Natural killer cell (primary cell): ENCODE measurements at regions not wholly inside any gene's neighbourhood (a gene's known extent, or its start where the extent isn't known, plus 50 kb on each side); places are given as distances from the start of the nearest gene placed in this dataset.

Source experiments
- ATAC-seq, 3 donors: fragments of 150-1000 bp in 2 of 3; fragments of 200-7000 bp in 1 of 3; cut with Tn5 transposase; 1 replicate in 1 of 3; 2 replicates in 2 of 3; pipeline ENCODE4 v1.10.0; 2021; ENCODE audit warnings: mild to moderate bottlenecking in 2 of 3, moderate library complexity in 2 of 3
- DNase-seq, 2 donors: peaks; one replicate each; pipeline versions ENCODE4 v3.0.0 to v3.0.0-alpha.2; 2013 to 2021; ENCODE audit warnings: mixed read lengths in 1 of 2
- H3K27ac ChIP-seq: one replicate; pipeline ENCODE4 v1.5.1; 2013; ENCODE audit warnings: mild to moderate bottlenecking, low read length
- H3K27me3 ChIP-seq: one replicate; pipeline ENCODE4 v1.6.1; 2013; ENCODE audit warnings: low read length; ENCODE audit not compliant: control insufficient read depth, insufficient read depth
- H3K36me3 ChIP-seq: one replicate; pipeline ENCODE4 v1.6.1; 2013; ENCODE audit warnings: low read length; ENCODE audit not compliant: control insufficient read depth, insufficient read depth
- H3K4me1 ChIP-seq: one replicate; pipeline ENCODE4 v1.6.1; 2013; ENCODE audit warnings: low read length; ENCODE audit not compliant: control insufficient read depth, insufficient read depth
- H3K4me3 ChIP-seq: one replicate; pipeline ENCODE4 v1.5.1; 2013; ENCODE audit warnings: low read length
- H3K9me3 ChIP-seq: one replicate; pipeline ENCODE4 v1.6.1; 2013; ENCODE audit warnings: low read length; ENCODE audit not compliant: control insufficient read depth, insufficient read depth
- H3K27ac Mint-ChIP-seq, 2 donors: one replicate each; pipeline ENCODE4 v1.8.0; 2022; ENCODE audit warnings: mild to moderate bottlenecking in 2 of 2, mixed read lengths in 2 of 2, moderate library complexity in 1 of 2
- H3K27me3 Mint-ChIP-seq, 2 donors: one replicate each; pipeline ENCODE4 v1.8.0; 2022; ENCODE audit warnings: low read depth in 2 of 2, mixed read lengths in 2 of 2
- H3K36me3 Mint-ChIP-seq: one replicate; pipeline ENCODE4 v1.8.0; 2022; ENCODE audit warnings: mixed read lengths
- H3K4me1 Mint-ChIP-seq, 2 donors: one replicate each; pipeline ENCODE4 v1.8.0; 2022; ENCODE audit warnings: mixed read lengths in 2 of 2
- H3K4me3 Mint-ChIP-seq: one replicate; pipeline ENCODE4 v1.8.0; 2022; ENCODE audit warnings: mild to moderate bottlenecking, moderate library complexity, mixed read lengths
- H3K9me3 Mint-ChIP-seq, 2 donors: one replicate each; pipeline ENCODE4 v1.8.0; 2022; ENCODE audit warnings: mixed read lengths in 2 of 2
- WGBS: methylation state at CpG from one replicate; pipeline ENCODE4 v1.1.7; 2013; ENCODE audit warnings: missing lambda C conversion rate; ENCODE audit not compliant: insufficient coverage; 5-methylcytosine and 5-hydroxymethylcytosine counted together
- intact Hi-C: fragments of 100-400 bp; cut with micrococcal nuclease; formaldehyde crosslinking; loops from one replicate; pipeline ENCODE4 v1.14.2; 2022
- TF ChIP-seq, protein P1 (sequence below): fragments of 200-600 bp; IDR thresholded peaks from one replicate; pipeline ENCODE4 v1.8.0; 2022; ENCODE audit warnings: antibody characterized with exemption

DNA sequence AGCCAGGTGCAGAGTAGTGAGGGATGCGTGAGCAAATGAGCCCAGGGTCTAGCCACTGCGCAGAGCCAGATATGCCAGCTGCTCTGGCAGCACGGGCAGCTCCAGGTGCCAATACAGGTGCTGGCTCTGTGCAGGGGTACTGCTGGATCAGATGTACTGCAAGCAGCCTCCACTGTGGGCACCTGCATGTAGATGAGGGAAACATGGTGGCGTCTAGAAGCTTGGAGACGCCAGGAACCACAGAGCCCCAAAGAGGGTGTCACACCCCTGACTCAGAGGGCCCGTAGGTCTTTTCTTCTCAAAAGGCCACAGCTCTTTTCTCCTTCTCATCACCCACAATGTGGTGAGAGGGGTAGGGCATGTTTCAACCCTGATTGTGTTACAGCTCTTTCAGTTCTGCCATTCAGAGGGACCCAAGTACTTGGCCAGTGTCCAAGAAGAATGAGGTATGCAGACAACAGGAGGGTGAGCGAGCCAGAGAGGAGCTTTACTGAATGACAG is 244.4 kb upstream of the SLITRK1 start:
- 64% methylated on average over 6 of the region's 7 CpGs for WGBS
- Mint-ChIP-seq H3K9me3 (no peaks in the 10 kb centered on the region), H3K4me1 (peaks cover 11 to 15% of the 10 kb centered on the region in 2 donors), H3K27me3 (no peaks in the 10 kb centered on the region), H3K4me3 (peak overlapping the region; percentile 35), H3K36me3 (no peaks in the 10 kb centered on the region), H3K27ac (peak overlapping the region; percentile 79)
- intact Hi-C loops, result no loop called here
- ATAC-seq (peak; percentile 75 to 90 (median 79)), DNase-seq (peak; percentile 30 to 51)
- H3K4me1 ChIP-seq, result peaks cover 12% of the 10 kb centered on the region
- no peaks in the 10 kb centered on the region for H3K9me3 ChIP-seq
- H3K36me3 ChIP-seq, result no peaks in the 10 kb centered on the region
- H3K4me3 ChIP-seq, result no peak overlapping the region
- TF ChIP-seq, protein P1, sequence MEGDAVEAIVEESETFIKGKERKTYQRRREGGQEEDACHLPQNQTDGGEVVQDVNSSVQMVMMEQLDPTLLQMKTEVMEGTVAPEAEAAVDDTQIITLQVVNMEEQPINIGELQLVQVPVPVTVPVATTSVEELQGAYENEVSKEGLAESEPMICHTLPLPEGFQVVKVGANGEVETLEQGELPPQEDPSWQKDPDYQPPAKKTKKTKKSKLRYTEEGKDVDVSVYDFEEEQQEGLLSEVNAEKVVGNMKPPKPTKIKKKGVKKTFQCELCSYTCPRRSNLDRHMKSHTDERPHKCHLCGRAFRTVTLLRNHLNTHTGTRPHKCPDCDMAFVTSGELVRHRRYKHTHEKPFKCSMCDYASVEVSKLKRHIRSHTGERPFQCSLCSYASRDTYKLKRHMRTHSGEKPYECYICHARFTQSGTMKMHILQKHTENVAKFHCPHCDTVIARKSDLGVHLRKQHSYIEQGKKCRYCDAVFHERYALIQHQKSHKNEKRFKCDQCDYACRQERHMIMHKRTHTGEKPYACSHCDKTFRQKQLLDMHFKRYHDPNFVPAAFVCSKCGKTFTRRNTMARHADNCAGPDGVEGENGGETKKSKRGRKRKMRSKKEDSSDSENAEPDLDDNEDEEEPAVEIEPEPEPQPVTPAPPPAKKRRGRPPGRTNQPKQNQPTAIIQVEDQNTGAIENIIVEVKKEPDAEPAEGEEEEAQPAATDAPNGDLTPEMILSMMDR, result no peak
- H3K27me3 ChIP-seq, result no peaks in the 10 kb centered on the region
- no peak overlapping the region for H3K27ac ChIP-seq

DNA sequence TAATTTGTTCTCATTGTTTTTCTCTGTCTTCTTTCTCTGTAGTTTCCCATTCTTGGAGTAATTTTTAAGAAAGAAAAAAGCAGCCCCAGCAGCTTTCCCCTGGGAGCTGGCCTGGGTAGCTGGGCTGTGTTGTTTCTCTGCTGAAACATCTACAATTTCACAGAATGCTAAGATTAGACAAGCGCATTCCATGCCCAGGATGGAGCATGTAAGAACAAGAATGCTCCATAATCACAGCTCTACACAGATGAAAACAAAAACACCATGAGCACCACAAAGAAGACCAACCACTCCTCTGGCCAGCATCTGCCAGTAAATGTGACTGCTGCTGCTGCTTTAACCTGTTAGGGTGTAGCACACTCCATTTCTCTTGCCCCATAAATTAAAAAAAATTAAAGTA is 239.2 kb upstream of the SLITRK1 start:
- TF ChIP-seq, protein P1, result no peak
- H3K27me3 Mint-ChIP-seq, result peaks cover 0 to 7% of the 10 kb centered on the region in 2 donors
- Histone ChIP-seq H3K27me3 (no peaks in the 10 kb centered on the region), H3K27ac (no peak overlapping the region), H3K9me3 (no peaks in the 10 kb centered on the region), H3K4me3 (no peak overlapping the region), H3K4me1 (peaks cover 1% of the 10 kb centered on the region), H3K36me3 (no peaks in the 10 kb centered on the region)
- H3K27ac Mint-ChIP-seq, result no peak overlapping the region
- no peak for DNase-seq
- H3K4me3 Mint-ChIP-seq, result no peak overlapping the region
- 82% methylated on average over 1 of the region's 1 CpG for WGBS
- no peaks in the 10 kb centered on the region for H3K36me3 Mint-ChIP-seq
- intact Hi-C loops, result no loop called here
- no peaks in the 10 kb centered on the region for H3K9me3 Mint-ChIP-seq
- H3K4me1 Mint-ChIP-seq, result peaks cover 1 to 6% of the 10 kb centered on the region in 2 donors
- no peak for ATAC-seq

DNA sequence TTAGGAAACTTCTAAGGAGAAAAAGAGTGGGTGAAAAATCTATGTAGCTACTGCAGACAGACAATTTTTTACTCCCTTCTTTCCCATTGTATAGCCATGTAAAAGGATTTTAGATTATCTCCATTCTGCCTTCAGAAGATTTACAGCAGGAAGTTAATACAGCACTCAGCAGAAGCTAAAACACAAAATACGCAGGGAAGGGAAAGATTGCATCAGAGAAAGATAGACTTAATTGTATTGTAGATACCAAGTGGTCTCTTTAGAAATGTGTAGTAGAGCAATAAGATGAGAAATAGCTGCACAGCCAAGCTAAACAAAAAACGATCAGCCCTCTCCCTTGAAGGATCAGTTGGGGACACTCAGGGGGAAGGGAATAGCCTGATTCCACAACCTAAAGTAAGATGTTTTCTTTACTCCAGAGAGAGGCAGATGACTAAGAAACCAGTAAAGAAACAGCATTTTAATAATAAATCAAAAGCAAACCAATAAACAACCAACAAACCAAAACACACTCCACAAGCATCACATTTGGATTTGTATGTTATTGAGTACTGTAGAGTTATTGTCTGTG is 236.7 kb upstream of the SLITRK1 start:
- Histone ChIP-seq H3K36me3 (no peaks in the 10 kb centered on the region), H3K27ac (no peak overlapping the region), H3K27me3 (no peaks in the 10 kb centered on the region), H3K9me3 (no peaks in the 10 kb centered on the region), H3K4me1 (no peaks in the 10 kb centered on the region), H3K4me3 (no peak overlapping the region)
- Mint-ChIP-seq H3K36me3 (no peaks in the 10 kb centered on the region), H3K27ac (no peak overlapping the region), H3K9me3 (no peaks in the 10 kb centered on the region), H3K4me1 (peaks cover 0 to 4% of the 10 kb centered on the region in 2 donors), H3K27me3 (peaks cover 0 to 7% of the 10 kb centered on the region in 2 donors), H3K4me3 (no peak overlapping the region)
- ATAC-seq (no peak), DNase-seq (no peak)
- intact Hi-C loops, result no loop called here
- 46% methylated on average over 2 of the region's 2 CpGs for WGBS
- TF ChIP-seq, protein P1, result no peak

DNA sequence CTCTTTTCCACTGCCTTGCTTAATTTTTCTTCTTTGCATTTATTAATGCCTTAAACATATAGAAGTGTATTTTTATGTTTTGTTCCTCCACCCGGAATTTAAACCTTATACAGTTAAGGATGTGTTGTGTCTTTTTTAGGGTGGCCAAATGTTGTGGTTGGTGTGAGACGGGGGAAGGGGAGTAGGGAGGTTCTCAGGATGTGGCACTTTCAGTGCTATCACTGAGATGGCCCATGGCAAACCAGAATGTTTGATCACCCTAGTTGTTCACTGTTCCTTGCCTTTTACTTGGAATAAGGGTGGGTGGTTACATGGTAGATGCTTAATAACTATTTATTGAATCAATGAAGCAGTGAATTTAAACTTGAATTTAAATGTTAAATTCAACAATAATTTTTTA is 216.0 kb upstream of the SLITRK1 start:
- no peaks in the 10 kb centered on the region for H3K27me3 Mint-ChIP-seq
- H3K36me3 Mint-ChIP-seq, result no peaks in the 10 kb centered on the region
- no peaks in the 10 kb centered on the region for H3K27me3 ChIP-seq
- TF ChIP-seq, protein P1, result no peak
- no peak overlapping the region for H3K4me3 ChIP-seq
- peak overlapping the region; percentile 68 for H3K4me3 Mint-ChIP-seq
- peak in 1 of 3 donors; percentile 75 for ATAC-seq
- no peak for DNase-seq
- H3K4me1 ChIP-seq, result no peaks in the 10 kb centered on the region
- intact Hi-C loops, result no loop called here
- H3K27ac ChIP-seq, result no peak overlapping the region
- peaks cover 11 to 13% of the 10 kb centered on the region in 2 donors for H3K4me1 Mint-ChIP-seq
- H3K9me3 ChIP-seq, result no peaks in the 10 kb centered on the region
- no peaks in the 10 kb centered on the region for H3K36me3 ChIP-seq
- peak overlapping the region; percentile 25 to 29 for H3K27ac Mint-ChIP-seq
- 46% methylated on average over 2 of the region's 2 CpGs for WGBS
- H3K9me3 Mint-ChIP-seq, result no peaks in the 10 kb centered on the region
